Upper lobe of right lung (tissue), 1 donor: ENCODE measurements at regions not wholly inside any gene's neighbourhood (a gene's known extent, or its start where the extent isn't known, plus 50 kb on each side); places are given as distances from the start of the nearest gene placed in this dataset.
"Not testable (repeated sequence)": the region's sequence is repeated elsewhere in the genome, so short reads cannot be mapped to it uniquely, and the experiment has no call there.

Experiments used
- ATAC-seq: fragments of 200-7000 bp; cut with Tn5 transposase; one replicate; pipeline ENCODE4 v1.9.1; 2020; ENCODE audit warnings: mild to moderate bottlenecking, moderate library complexity
- DNase-seq: peaks from one replicate; pipeline ENCODE4 v3.0.0-alpha.2; 2020
- H3K27ac ChIP-seq: fragments of 200-600 bp; one replicate; pipeline ENCODE4 v1.8.0; 2022
- H3K27me3 ChIP-seq: fragments of 200-600 bp; one replicate; pipeline ENCODE4 v1.8.0; 2022; ENCODE audit warnings: mild to moderate bottlenecking
- H3K36me3 ChIP-seq: fragments of 200-600 bp; one replicate; pipeline ENCODE4 v1.8.0; 2022
- H3K4me1 ChIP-seq: fragments of 200-600 bp; one replicate; pipeline ENCODE4 v1.8.0; 2022
- H3K4me3 ChIP-seq: fragments of 200-600 bp; one replicate; pipeline ENCODE4 v1.8.0; 2022; ENCODE audit warnings: mild to moderate bottlenecking
- H3K9me3 ChIP-seq: fragments of 200-600 bp; one replicate; pipeline ENCODE4 v1.8.0; 2022
- intact Hi-C: fragments of 100-400 bp; cut with DNase I; formaldehyde crosslinking; loops from one replicate; pipeline ENCODE4 v1.11.0; 2022
- TF ChIP-seq, protein P1 (sequence below): fragments of 200-600 bp; IDR thresholded peaks from one replicate; pipeline ENCODE4 v1.8.0; 2022; ENCODE audit warnings: antibody characterized with exemption
- donor health status: DM: no; HTN: yes; CAD: no; lungs with severe emphysema.

DNA sequence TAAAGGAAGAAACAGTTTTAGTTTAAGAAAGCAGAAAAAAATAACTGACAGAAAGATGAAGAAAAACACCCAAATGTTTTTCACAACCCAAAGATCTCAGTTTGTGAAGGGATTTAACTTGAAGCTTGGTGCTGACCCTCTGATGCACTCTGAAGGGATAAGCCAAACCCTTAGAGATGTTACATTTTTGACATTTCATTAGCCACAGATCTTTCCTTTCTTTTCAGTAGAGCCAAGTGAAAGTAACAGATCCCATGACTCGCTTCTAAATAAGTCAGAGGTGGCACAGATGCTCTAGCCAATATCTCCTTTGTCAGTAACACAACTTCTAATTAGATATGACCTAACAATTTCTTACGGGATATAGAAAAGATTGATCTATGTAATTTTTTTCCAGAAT is 394.5 kb upstream of the EDIL3 start:
- Histone ChIP-seq H3K9me3 (no peaks in the 10 kb centered on the region), H3K4me1 (no peaks in the 10 kb centered on the region), H3K27ac (no peak overlapping the region), H3K36me3 (no peaks in the 10 kb centered on the region), H3K4me3 (no peak overlapping the region), H3K27me3 (no peaks in the 10 kb centered on the region)
- ATAC-seq (no peak), DNase-seq (no peak)
- intact Hi-C loops = no loop called here
- TF ChIP-seq, protein P1, sequence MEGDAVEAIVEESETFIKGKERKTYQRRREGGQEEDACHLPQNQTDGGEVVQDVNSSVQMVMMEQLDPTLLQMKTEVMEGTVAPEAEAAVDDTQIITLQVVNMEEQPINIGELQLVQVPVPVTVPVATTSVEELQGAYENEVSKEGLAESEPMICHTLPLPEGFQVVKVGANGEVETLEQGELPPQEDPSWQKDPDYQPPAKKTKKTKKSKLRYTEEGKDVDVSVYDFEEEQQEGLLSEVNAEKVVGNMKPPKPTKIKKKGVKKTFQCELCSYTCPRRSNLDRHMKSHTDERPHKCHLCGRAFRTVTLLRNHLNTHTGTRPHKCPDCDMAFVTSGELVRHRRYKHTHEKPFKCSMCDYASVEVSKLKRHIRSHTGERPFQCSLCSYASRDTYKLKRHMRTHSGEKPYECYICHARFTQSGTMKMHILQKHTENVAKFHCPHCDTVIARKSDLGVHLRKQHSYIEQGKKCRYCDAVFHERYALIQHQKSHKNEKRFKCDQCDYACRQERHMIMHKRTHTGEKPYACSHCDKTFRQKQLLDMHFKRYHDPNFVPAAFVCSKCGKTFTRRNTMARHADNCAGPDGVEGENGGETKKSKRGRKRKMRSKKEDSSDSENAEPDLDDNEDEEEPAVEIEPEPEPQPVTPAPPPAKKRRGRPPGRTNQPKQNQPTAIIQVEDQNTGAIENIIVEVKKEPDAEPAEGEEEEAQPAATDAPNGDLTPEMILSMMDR = no peak

DNA sequence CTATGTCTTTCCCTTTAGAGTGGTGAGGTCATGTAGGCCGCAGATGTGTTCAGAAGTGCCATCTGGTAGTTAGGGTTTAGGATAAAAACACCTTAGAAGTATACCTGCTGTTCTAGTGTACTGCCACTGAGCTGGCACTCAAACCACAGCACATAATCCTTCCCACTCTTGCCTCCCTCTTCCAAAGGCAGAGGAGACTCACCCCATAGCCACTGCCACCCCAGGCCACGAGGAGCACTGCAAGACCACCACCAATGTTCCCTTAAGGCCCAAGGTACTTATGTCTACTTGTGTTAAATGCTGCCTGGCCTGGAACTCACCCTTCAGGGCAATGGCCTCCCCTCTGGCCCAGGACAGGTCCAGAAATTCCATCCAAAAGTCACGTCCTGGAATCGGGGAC is 379.5 kb upstream of the EDIL3 start:
- ATAC-seq (no peak), DNase-seq (no peak)
- H3K36me3 ChIP-seq = no peaks in the 10 kb centered on the region
- no peak overlapping the region for H3K4me3 ChIP-seq
- no peaks in the 10 kb centered on the region for H3K9me3 ChIP-seq
- no peaks in the 10 kb centered on the region for H3K27me3 ChIP-seq
- no peak overlapping the region for H3K27ac ChIP-seq
- no peaks in the 10 kb centered on the region for H3K4me1 ChIP-seq
- intact Hi-C loops = no loop called here
- TF ChIP-seq, protein P1 = no peak

GRCh38 chr5:84758008-84758407 is 373.3 kb upstream of the EDIL3 start:
- H3K27me3 ChIP-seq = no peaks in the 10 kb centered on the region

DNA sequence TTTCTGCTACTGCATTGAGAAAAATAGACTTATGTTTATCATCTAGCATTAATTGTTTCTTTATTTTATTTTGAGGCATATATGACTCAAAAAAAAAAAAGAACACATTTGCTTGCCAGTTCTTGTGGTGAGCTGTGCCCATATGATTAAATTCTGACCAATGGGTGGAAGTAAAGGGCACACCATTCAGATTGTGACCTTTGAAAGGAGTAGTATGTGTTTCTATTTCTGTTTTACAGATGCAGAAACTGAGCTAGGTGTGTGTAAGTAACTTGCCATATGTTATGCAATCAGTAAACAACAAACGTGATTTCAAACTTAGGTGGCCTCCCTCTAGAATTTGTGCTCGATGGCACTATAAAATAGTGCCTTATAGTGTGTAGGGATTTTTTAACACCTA is 368.1 kb upstream of the EDIL3 start:
- Histone ChIP-seq H3K27ac (no peak overlapping the region), H3K9me3 (no peaks in the 10 kb centered on the region), H3K4me1 (no peaks in the 10 kb centered on the region), H3K36me3 (no peaks in the 10 kb centered on the region), H3K27me3 (no peaks in the 10 kb centered on the region), H3K4me3 (no peak overlapping the region)
- intact Hi-C loops = no loop called here
- DNase-seq = no peak
- no peak for ATAC-seq
- TF ChIP-seq, protein P1 = no peak

More at GRCh38 chr5:84758008-84758407, 373.3 kb upstream of the EDIL3 start:
- H3K4me3 ChIP-seq = no peak overlapping the region
- TF ChIP-seq, protein P1 = no peak
- H3K9me3 ChIP-seq = no peaks in the 10 kb centered on the region
- no peak for ATAC-seq
- no peaks in the 10 kb centered on the region for H3K36me3 ChIP-seq
- intact Hi-C loops = no loop called here
- no peak for DNase-seq
- no peak overlapping the region for H3K27ac ChIP-seq
- no peaks in the 10 kb centered on the region for H3K4me1 ChIP-seq

GRCh38 chr5:84748313-84748712 is 363.6 kb upstream of the EDIL3 start:
- TF ChIP-seq, protein P1 = no peak
- intact Hi-C loops = no loop called here
- no peaks in the 10 kb centered on the region for H3K27me3 ChIP-seq
- H3K27ac ChIP-seq = no peak overlapping the region
- H3K4me3 ChIP-seq = no peak overlapping the region
- ATAC-seq = no peak
- no peaks in the 10 kb centered on the region for H3K4me1 ChIP-seq
- no peaks in the 10 kb centered on the region for H3K9me3 ChIP-seq
- H3K36me3 ChIP-seq = no peaks in the 10 kb centered on the region
- no peak for DNase-seq

GRCh38 chr5:84746280-84746679 is 361.6 kb upstream of the EDIL3 start:
- not testable (repeated sequence) for H3K4me3 ChIP-seq

More at GRCh38 chr5:84746280-84746679, 361.6 kb upstream of the EDIL3 start:
- intact Hi-C loops, ATAC-seq, DNase-seq, H3K4me1 ChIP-seq, H3K27me3 ChIP-seq, H3K27ac ChIP-seq, H3K9me3 ChIP-seq, H3K36me3 ChIP-seq: not testable (repeated sequence)
